H9 (cell line): ENCODE measurements at regions not wholly inside any gene's neighbourhood (a gene's known extent, or its start where the extent isn't known, plus 50 kb on each side); places are given as distances from the start of the nearest gene placed in this dataset.

Source experiments
- DNase-seq: peaks from one replicate; pipeline ENCODE4 v3.0.0-alpha.2; 2017
- H2AFZ ChIP-seq: one replicate; pipeline ENCODE4 v1.6.1; 2013; ENCODE audit warnings: mild to moderate bottlenecking, low read length, control low read depth, moderate library complexity
- H2AK5ac ChIP-seq: 2 replicates; pipeline ENCODE4 v1.6.1; 2013; ENCODE audit warnings: low read length, control low read depth, mixed read lengths; ENCODE audit not compliant: insufficient read length
- H2BK120ac ChIP-seq: one replicate; pipeline ENCODE4 v1.6.1; 2013; ENCODE audit warnings: low read depth, mild to moderate bottlenecking, low read length, control low read depth, inconsistent platforms; ENCODE audit not compliant: poor library complexity, severe bottlenecking
- H2BK12ac ChIP-seq: 2 replicates; pipeline ENCODE4 v1.6.1; 2013; ENCODE audit warnings: low read length, control low read depth, mixed read lengths, low read depth; ENCODE audit not compliant: insufficient read length
- H2BK15ac ChIP-seq: 2 replicates; pipeline ENCODE4 v1.6.1; 2013; ENCODE audit warnings: low read depth, low read length, control low read depth
- H2BK20ac ChIP-seq: one replicate; pipeline ENCODE4 v1.6.1; 2013; ENCODE audit warnings: low read depth, mild to moderate bottlenecking, low read length, control low read depth, inconsistent platforms; ENCODE audit not compliant: poor library complexity, severe bottlenecking
- H2BK5ac ChIP-seq: 2 replicates; pipeline ENCODE4 v1.6.1; 2013; ENCODE audit warnings: low read length, control low read depth, mixed read lengths; ENCODE audit not compliant: insufficient read length
- H3K14ac ChIP-seq: 2 replicates; pipeline ENCODE4 v1.6.1; 2013; ENCODE audit warnings: low read length, control low read depth; ENCODE audit not compliant: insufficient read depth
- H3K18ac ChIP-seq: 2 replicates; pipeline ENCODE4 v1.6.1; 2013; ENCODE audit warnings: low read depth, mild to moderate bottlenecking, mixed read lengths, low read length, control low read depth; ENCODE audit not compliant: insufficient read length
- H3K23ac ChIP-seq: 2 replicates; pipeline ENCODE4 v1.6.1; 2013; ENCODE audit warnings: low read length, control low read depth, mixed read lengths, low read depth; ENCODE audit not compliant: insufficient read length
- H3K23me2 ChIP-seq: 2 replicates; pipeline ENCODE4 v1.6.1; 2013; ENCODE audit warnings: low read depth, mild to moderate bottlenecking, mixed read lengths, low read length, control low read depth; ENCODE audit not compliant: insufficient read length, poor library complexity, severe bottlenecking
- H3K27ac ChIP-seq: 2 replicates; pipeline ENCODE4 v1.5.1; 2013; ENCODE audit warnings: low read length, control low read depth, mixed read lengths, low read depth; ENCODE audit not compliant: insufficient read length
- H3K27me3 ChIP-seq: 2 replicates; pipeline ENCODE4 v1.6.1; 2013; ENCODE audit warnings: low read length, control low read depth, inconsistent platforms; ENCODE audit not compliant: insufficient read depth
- H3K4ac ChIP-seq: 2 replicates; pipeline ENCODE4 v1.6.1; 2013; ENCODE audit warnings: low read depth, mild to moderate bottlenecking, control low read depth, inconsistent platforms, low read length, moderate library complexity
- H3K4me1 ChIP-seq: 2 replicates; pipeline ENCODE4 v1.6.1; 2013; ENCODE audit warnings: low read length, control low read depth, inconsistent platforms; ENCODE audit not compliant: insufficient read depth
- H3K4me2 ChIP-seq: 2 replicates; pipeline ENCODE4 v1.6.1; 2013; ENCODE audit warnings: low read length, control low read depth, mixed read lengths; ENCODE audit not compliant: insufficient read length, insufficient read depth
- H3K56ac ChIP-seq: 2 replicates; pipeline ENCODE4 v1.6.1; 2013; ENCODE audit warnings: low read depth, mild to moderate bottlenecking, mixed read lengths, low read length, control low read depth; ENCODE audit not compliant: insufficient read length
- H3K79me1 ChIP-seq: 2 replicates; pipeline ENCODE4 v1.6.1; 2013; ENCODE audit warnings: low read depth, mild to moderate bottlenecking, moderate library complexity, low read length, control low read depth, inconsistent platforms; ENCODE audit not compliant: insufficient read depth, poor library complexity, severe bottlenecking
- H3K79me2 ChIP-seq: 2 replicates; pipeline ENCODE4 v1.6.1; 2013; ENCODE audit warnings: low read length, control low read depth, inconsistent platforms; ENCODE audit not compliant: insufficient read depth
- H3K9ac ChIP-seq: 2 replicates; pipeline ENCODE4 v1.6.1; 2013; ENCODE audit warnings: low read length, control low read depth, mixed read lengths; ENCODE audit not compliant: insufficient read length; ENCODE audit errors: extremely low read depth
- H3K9me3 ChIP-seq: one replicate; pipeline ENCODE4 v1.6.1; 2013; ENCODE audit warnings: low read depth, low read length, inconsistent platforms; ENCODE audit not compliant: control insufficient read depth
- H3T11ph ChIP-seq: one replicate; pipeline ENCODE4 v1.6.1; 2013; ENCODE audit warnings: mild to moderate bottlenecking, low read length, control low read depth, inconsistent platforms
- H4K20me1 ChIP-seq: one replicate; pipeline ENCODE4 v1.6.1; 2013; ENCODE audit not compliant: control insufficient read depth, insufficient read length, insufficient read depth
- H4K5ac ChIP-seq: 2 replicates; pipeline ENCODE4 v1.6.1; 2013; ENCODE audit warnings: low read depth, mild to moderate bottlenecking, mixed read lengths, low read length, control low read depth; ENCODE audit not compliant: insufficient read length
- H4K8ac ChIP-seq: replicated peaks from 2 replicates; pipeline ENCODE4 v1.6.1; 2013; ENCODE audit warnings: low read length, control low read depth, mixed read lengths, low read depth; ENCODE audit not compliant: insufficient read length
- H4K91ac ChIP-seq: 2 replicates; pipeline ENCODE4 v1.6.1; 2013; ENCODE audit warnings: low read depth, mild to moderate bottlenecking, moderate library complexity, mixed read lengths, low read length, control low read depth; ENCODE audit not compliant: insufficient read length
- H3K27ac Mint-ChIP-seq, 3 experiments: 2 replicates in 2 of 3; 3 replicates in 1 of 3; pipeline ENCODE4 v1.8.0; 2020 to 2021; ENCODE audit warnings: mixed read lengths in 3 of 3, mild to moderate bottlenecking in 1 of 3, moderate library complexity in 1 of 3
- H3K27me3 Mint-ChIP-seq: 2 replicates; pipeline ENCODE4 v1.8.0; 2021; ENCODE audit warnings: low read depth, mild to moderate bottlenecking, moderate library complexity, mixed read lengths
- H3K36me3 Mint-ChIP-seq, 3 experiments: 2 replicates in 2 of 3; 3 replicates in 1 of 3; pipeline ENCODE4 v1.8.0; 2020 to 2021; ENCODE audit warnings: low read depth in 3 of 3, mixed read lengths in 3 of 3; ENCODE audit not compliant: insufficient read depth in 1 of 3
- H3K4me1 Mint-ChIP-seq, 2 experiments: 2 replicates each; pipeline ENCODE4 v1.8.0; 2020; ENCODE audit warnings: mixed read lengths in 2 of 2
- H3K4me3 Mint-ChIP-seq, 2 experiments: 2 replicates in 1 of 2; 3 replicates in 1 of 2; pipeline ENCODE4 v1.8.0; 2020 to 2021; ENCODE audit warnings: mild to moderate bottlenecking in 2 of 2, mixed read lengths in 2 of 2, moderate library complexity in 1 of 2
- H3K9me3 Mint-ChIP-seq, 2 experiments: 2 replicates in 1 of 2; 3 replicates in 1 of 2; pipeline ENCODE4 v1.8.0; 2020; ENCODE audit warnings: mild to moderate bottlenecking in 2 of 2, mixed read lengths in 2 of 2, moderate library complexity in 1 of 2
- WGBS: extraction: QIAGEN DNeasy Blood & Tissue Kit; methylation state at CpG from one replicate; pipeline ENCODE4 v1.1.7; 2013; ENCODE audit warnings: missing lambda C conversion rate, low lambda C conversion rate, mixed read lengths; ENCODE audit not compliant: insufficient read length; ENCODE audit errors: extremely low coverage; 5-methylcytosine and 5-hydroxymethylcytosine counted together
- TF ChIP-seq, protein P1 (sequence below): fragments of 200-600 bp; sonication (generic); conservative IDR thresholded peaks from 3 replicates; pipeline ENCODE4 v1.8.0; 2021; ENCODE audit warnings: antibody characterized with exemption, mild to moderate bottlenecking

DNA sequence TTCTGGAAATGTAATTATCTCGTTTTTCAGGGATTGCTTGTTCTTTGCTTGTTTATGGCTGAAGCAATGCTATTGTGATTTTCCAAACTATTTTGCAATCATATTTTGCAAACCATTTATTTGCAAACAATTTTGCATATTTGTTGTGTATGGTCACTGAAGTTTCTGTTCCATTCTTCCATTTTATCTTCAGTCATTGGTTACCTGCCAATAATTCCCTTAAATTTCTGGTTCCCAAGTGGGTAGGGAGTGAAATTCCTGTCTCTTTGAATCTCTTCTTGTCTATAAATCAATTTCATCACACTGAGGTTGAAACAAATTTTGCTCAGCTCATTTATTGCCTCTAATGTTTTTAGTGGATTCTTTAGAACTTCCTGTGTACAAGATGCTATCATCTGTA lies 401.7 kb upstream of the VWC2 start:
- H3K4ac ChIP-seq = no peak overlapping the region
- H2BK5ac ChIP-seq = no peak overlapping the region
- Mint-ChIP-seq H3K27me3 (no peaks in the 10 kb centered on the region), H3K36me3 (no peaks in the 10 kb centered on the region; a peak in 2 of 7 replicates), H3K4me1 (peaks cover under 1 to 2% of the 10 kb centered on the region in 2 experiments; a peak in 3 of 4 replicates), H3K27ac (no peak overlapping the region), H3K4me3 (no peak overlapping the region), H3K9me3 (no peaks in the 10 kb centered on the region)
- no peaks in the 10 kb centered on the region for H3K27me3 ChIP-seq
- H3T11ph ChIP-seq = no peak overlapping the region
- no CpG with 5 or more reads among the region's 1 CpG for WGBS
- H3K4me2 ChIP-seq = no peak overlapping the region
- H3K27ac ChIP-seq = no peak overlapping the region
- no peaks in the 10 kb centered on the region for H3K79me1 ChIP-seq
- no peak for DNase-seq
- H3K23me2 ChIP-seq = no peaks in the 10 kb centered on the region
- no peaks in the 10 kb centered on the region for H3K4me1 ChIP-seq
- H4K5ac ChIP-seq = no peak overlapping the region
- H2AFZ ChIP-seq = no peak overlapping the region
- H3K56ac ChIP-seq = no peak overlapping the region
- no peaks in the 10 kb centered on the region for H3K9me3 ChIP-seq
- H4K8ac ChIP-seq = no peak overlapping the region
- no peak overlapping the region for H3K9ac ChIP-seq
- TF ChIP-seq, protein P1, sequence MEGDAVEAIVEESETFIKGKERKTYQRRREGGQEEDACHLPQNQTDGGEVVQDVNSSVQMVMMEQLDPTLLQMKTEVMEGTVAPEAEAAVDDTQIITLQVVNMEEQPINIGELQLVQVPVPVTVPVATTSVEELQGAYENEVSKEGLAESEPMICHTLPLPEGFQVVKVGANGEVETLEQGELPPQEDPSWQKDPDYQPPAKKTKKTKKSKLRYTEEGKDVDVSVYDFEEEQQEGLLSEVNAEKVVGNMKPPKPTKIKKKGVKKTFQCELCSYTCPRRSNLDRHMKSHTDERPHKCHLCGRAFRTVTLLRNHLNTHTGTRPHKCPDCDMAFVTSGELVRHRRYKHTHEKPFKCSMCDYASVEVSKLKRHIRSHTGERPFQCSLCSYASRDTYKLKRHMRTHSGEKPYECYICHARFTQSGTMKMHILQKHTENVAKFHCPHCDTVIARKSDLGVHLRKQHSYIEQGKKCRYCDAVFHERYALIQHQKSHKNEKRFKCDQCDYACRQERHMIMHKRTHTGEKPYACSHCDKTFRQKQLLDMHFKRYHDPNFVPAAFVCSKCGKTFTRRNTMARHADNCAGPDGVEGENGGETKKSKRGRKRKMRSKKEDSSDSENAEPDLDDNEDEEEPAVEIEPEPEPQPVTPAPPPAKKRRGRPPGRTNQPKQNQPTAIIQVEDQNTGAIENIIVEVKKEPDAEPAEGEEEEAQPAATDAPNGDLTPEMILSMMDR = no peak
- no peak overlapping the region for H2AK5ac ChIP-seq
- H4K91ac ChIP-seq = no peak overlapping the region
- H3K14ac ChIP-seq = no peak overlapping the region
- no peak overlapping the region for H2BK20ac ChIP-seq
- H3K23ac ChIP-seq = no peak overlapping the region
- no peak overlapping the region for H2BK12ac ChIP-seq
- H2BK15ac ChIP-seq = no peak overlapping the region
- no peak overlapping the region for H2BK120ac ChIP-seq
- no peaks in the 10 kb centered on the region for H3K79me2 ChIP-seq
- H3K18ac ChIP-seq = no peak overlapping the region
- H4K20me1 ChIP-seq = no peaks in the 10 kb centered on the region
